Calu3 (cell line): ENCODE measurements at regions not wholly inside any gene's neighbourhood (a gene's known extent, or its start where the extent isn't known, plus 50 kb on each side); places are given as distances from the start of the nearest gene placed in this dataset.

Experiments used
- BruUV-seq: library from RNA; stranded (reverse); fragments of 400-500 nt; replicated peaks from 2 replicates; lab custom pipeline; 2021; lab: Mats Ljungman, UMichigan
- CTCF ChIA-PET: fragments of 300-600 bp; sonication (Branson Sonifier 250); formaldehyde crosslinking; loops from one replicate; lab custom pipeline; 2022; ENCODE audit warnings: antibody characterized with exemption; lab: Charles Lee
- DNase-seq: peaks from one replicate; pipeline ENCODE4 v3.0.0; 2022
- H3K27ac Mint-ChIP-seq: one replicate; pipeline ENCODE4 v1.8.0; 2022; ENCODE audit warnings: mixed read lengths; ENCODE audit not compliant: unreplicated experiment
- H3K27me3 Mint-ChIP-seq: one replicate; pipeline ENCODE4 v1.8.0; 2022; ENCODE audit warnings: mixed read lengths; ENCODE audit not compliant: unreplicated experiment
- H3K36me3 Mint-ChIP-seq: one replicate; pipeline ENCODE4 v1.8.0; 2022; ENCODE audit warnings: mild to moderate bottlenecking, moderate library complexity, mixed read lengths; ENCODE audit not compliant: insufficient read depth, unreplicated experiment
- H3K4me1 Mint-ChIP-seq: one replicate; pipeline ENCODE4 v1.8.0; 2022; ENCODE audit warnings: mild to moderate bottlenecking, low read depth, mixed read lengths; ENCODE audit not compliant: unreplicated experiment
- H3K4me3 Mint-ChIP-seq: one replicate; pipeline ENCODE4 v1.8.0; 2022; ENCODE audit warnings: mild to moderate bottlenecking, low read depth, moderate library complexity, mixed read lengths; ENCODE audit not compliant: unreplicated experiment
- H3K9me3 Mint-ChIP-seq: one replicate; pipeline ENCODE4 v1.8.0; 2022; ENCODE audit warnings: low read depth, mixed read lengths; ENCODE audit not compliant: unreplicated experiment
- intact Hi-C: fragments of 100-400 bp; cut with micrococcal nuclease; formaldehyde crosslinking; loops from one replicate; pipeline ENCODE4 v1.10.0; 2022; ENCODE audit not compliant: unreplicated experiment
- TF ChIP-seq, protein P1 (sequence below): fragments of 200-600 bp; IDR thresholded peaks from one replicate; pipeline ENCODE4 v1.8.0; 2022; ENCODE audit warnings: antibody characterized with exemption; ENCODE audit not compliant: unreplicated experiment

- Mint-ChIP-seq H3K9me3 (peaks cover 3% of the 10 kb centered on the region), H3K4me1 (no peaks in the 10 kb centered on the region), H3K27me3 (peaks cover 11% of the 10 kb centered on the region), H3K27ac (no peak overlapping the region), H3K4me3 (no peak overlapping the region), H3K36me3 (no peaks in the 10 kb centered on the region)
- no TSS peak for BruUV-seq
- CTCF ChIA-PET = interaction anchor here (1.0 kb wide), 1 partner anchor 210 kb away, joined by 3 read pairs; no protein-coding TSS in a partner anchor
- intact Hi-C loops = loop anchor here (10.0 kb wide), 1 partner anchor 466 kb away; no protein-coding TSS in a partner anchor
- no peak for DNase-seq
- TF ChIP-seq, protein P1, sequence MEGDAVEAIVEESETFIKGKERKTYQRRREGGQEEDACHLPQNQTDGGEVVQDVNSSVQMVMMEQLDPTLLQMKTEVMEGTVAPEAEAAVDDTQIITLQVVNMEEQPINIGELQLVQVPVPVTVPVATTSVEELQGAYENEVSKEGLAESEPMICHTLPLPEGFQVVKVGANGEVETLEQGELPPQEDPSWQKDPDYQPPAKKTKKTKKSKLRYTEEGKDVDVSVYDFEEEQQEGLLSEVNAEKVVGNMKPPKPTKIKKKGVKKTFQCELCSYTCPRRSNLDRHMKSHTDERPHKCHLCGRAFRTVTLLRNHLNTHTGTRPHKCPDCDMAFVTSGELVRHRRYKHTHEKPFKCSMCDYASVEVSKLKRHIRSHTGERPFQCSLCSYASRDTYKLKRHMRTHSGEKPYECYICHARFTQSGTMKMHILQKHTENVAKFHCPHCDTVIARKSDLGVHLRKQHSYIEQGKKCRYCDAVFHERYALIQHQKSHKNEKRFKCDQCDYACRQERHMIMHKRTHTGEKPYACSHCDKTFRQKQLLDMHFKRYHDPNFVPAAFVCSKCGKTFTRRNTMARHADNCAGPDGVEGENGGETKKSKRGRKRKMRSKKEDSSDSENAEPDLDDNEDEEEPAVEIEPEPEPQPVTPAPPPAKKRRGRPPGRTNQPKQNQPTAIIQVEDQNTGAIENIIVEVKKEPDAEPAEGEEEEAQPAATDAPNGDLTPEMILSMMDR = no peak
Observed at GRCh38 chr20:52748285-52748932, 223.7 kb upstream of the TSHZ2 start.

DNA sequence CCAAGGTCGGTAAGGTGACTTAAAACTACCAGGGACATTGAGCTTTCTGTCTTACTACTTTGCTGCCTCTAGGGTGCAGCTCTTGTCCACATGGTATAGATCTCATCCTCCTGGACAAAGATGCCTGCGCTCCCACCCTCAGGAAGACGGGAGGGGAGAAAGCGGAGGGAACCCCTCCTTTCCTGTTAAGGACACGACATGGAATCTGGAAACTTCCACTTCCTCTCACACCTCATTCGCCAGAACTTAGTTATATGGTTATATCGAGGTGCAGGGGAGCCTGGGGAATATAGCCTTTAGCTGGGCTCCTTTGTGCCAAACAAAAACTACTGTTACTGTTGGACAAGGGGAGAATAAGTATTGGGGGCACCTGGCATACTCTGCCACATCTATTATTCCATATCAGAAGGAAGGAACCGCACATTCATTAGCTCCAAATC, 224.3 kb upstream of the TSHZ2 start:
- Mint-ChIP-seq H3K36me3 (no peaks in the 10 kb centered on the region), H3K4me1 (no peaks in the 10 kb centered on the region), H3K27me3 (peaks cover 17% of the 10 kb centered on the region), H3K9me3 (peaks cover 3% of the 10 kb centered on the region), H3K27ac (no peak overlapping the region), H3K4me3 (no peak overlapping the region)
- TF ChIP-seq, protein P1 = no peak
- no TSS peak for BruUV-seq
- DNase-seq = no peak
- intact Hi-C loops = loop anchor here (10.0 kb wide), 1 partner anchor 467 kb away; no protein-coding TSS in a partner anchor
- CTCF ChIA-PET = interaction anchor here (1.0 kb wide), 1 partner anchor 211 kb away, joined by 3 read pairs; no protein-coding TSS in a partner anchor

- H3K4me3 Mint-ChIP-seq = no peak overlapping the region
- no peaks in the 10 kb centered on the region for H3K4me1 Mint-ChIP-seq
- BruUV-seq = no TSS peak
- H3K27me3 Mint-ChIP-seq = peaks cover 19% of the 10 kb centered on the region
- no peak for DNase-seq
- CTCF ChIA-PET = no interaction called here
- intact Hi-C loops = loop anchor here (10.0 kb wide), 1 partner anchor 468 kb away; no protein-coding TSS in a partner anchor
- no peaks in the 10 kb centered on the region for H3K36me3 Mint-ChIP-seq
- H3K27ac Mint-ChIP-seq = no peak overlapping the region
- H3K9me3 Mint-ChIP-seq = no peaks in the 10 kb centered on the region
- TF ChIP-seq, protein P1 = no peak
Observed at GRCh38 chr20:52746770-52747169, 225.4 kb upstream of the TSHZ2 start.

- CTCF ChIA-PET = no interaction called here
- H3K9me3 Mint-ChIP-seq = peaks cover under 1% of the 10 kb centered on the region
- no peak overlapping the region for H3K4me3 Mint-ChIP-seq
- H3K27ac Mint-ChIP-seq = no peak overlapping the region
- no peak for DNase-seq
- peaks cover 19% of the 10 kb centered on the region for H3K27me3 Mint-ChIP-seq
- no peaks in the 10 kb centered on the region for H3K4me1 Mint-ChIP-seq
- TF ChIP-seq, protein P1 = no peak
- H3K36me3 Mint-ChIP-seq = no peaks in the 10 kb centered on the region
- intact Hi-C loops = loop anchor here (10.0 kb wide), 1 partner anchor 469 kb away; no protein-coding TSS in a partner anchor
- BruUV-seq = no TSS peak
Observed at GRCh38 chr20:52746190-52746589, 226.0 kb upstream of the TSHZ2 start.
